Panc1 (cell line): ENCODE measurements at regions not wholly inside any gene's neighbourhood (a gene's known extent, or its start where the extent isn't known, plus 50 kb on each side); places are given as distances from the start of the nearest gene placed in this dataset.

Experiments used
- ATAC-seq: fragments of 200-7000 bp; cut with Tn5 transposase; 2 replicates; pipeline ENCODE4 v1.9.1; 2020; ENCODE audit warnings: mild to moderate bottlenecking, moderate library complexity
- BruUV-seq: library from RNA; stranded (reverse); fragments of 400-500 nt; replicated peaks from 2 replicates; lab custom pipeline; 2021; lab: Mats Ljungman, UMichigan
- CTCF ChIA-PET: fragments of 300-600 bp; sonication (Branson Sonifier 250); formaldehyde crosslinking; loops from one replicate; lab custom pipeline; 2022; ENCODE audit warnings: antibody characterized with exemption; lab: Charles Lee
- POLR2A ChIA-PET: fragments of 300-600 bp; sonication (Branson Sonifier 250); formaldehyde crosslinking; loops from one replicate; lab custom pipeline; 2022; ENCODE audit warnings: antibody characterized with exemption; lab: Charles Lee
- DNase-seq: peaks from one replicate; pipeline ENCODE4 v3.0.0-alpha.2; 2010; ENCODE audit warnings: low read depth, low spot score
- H3K27ac ChIP-seq: 2 replicates; pipeline ENCODE4 v1.5.1; 2011; ENCODE audit warnings: mild to moderate bottlenecking, low read length, inconsistent platforms
- H3K27me3 ChIP-seq: fragments of 200-500 bp; sonication (Bioruptor generic); 2 replicates; pipeline ENCODE4 v1.6.0; 2014; ENCODE audit warnings: low read length, inconsistent platforms; ENCODE audit not compliant: control insufficient read depth, insufficient read depth
- H3K36me3 ChIP-seq: fragments of 200-500 bp; sonication (Bioruptor generic); 2 replicates; pipeline ENCODE4 v1.5.1; 2014; ENCODE audit warnings: inconsistent platforms, mild to moderate bottlenecking, low read length, moderate library complexity; ENCODE audit not compliant: control insufficient read depth, insufficient read depth
- H3K4me1 ChIP-seq: 2 replicates; pipeline ENCODE4 v1.5.1; 2011; ENCODE audit warnings: inconsistent platforms, mild to moderate bottlenecking, low read length, moderate library complexity; ENCODE audit not compliant: control insufficient read depth, insufficient read depth
- H3K4me3 ChIP-seq, 2 experiments: 2 replicates each; pipeline ENCODE4 v1.5.1; 2011 to 2012; ENCODE audit warnings: low read depth in 2 of 2, low read length in 2 of 2, mild to moderate bottlenecking in 2 of 2, inconsistent platforms in 1 of 2, moderate library complexity in 1 of 2
- H3K9me3 ChIP-seq: fragments of 200-500 bp; sonication (Bioruptor generic); 2 replicates; pipeline ENCODE4 v1.5.1; 2014; ENCODE audit warnings: low read depth, mild to moderate bottlenecking, inconsistent platforms, low read length, moderate library complexity; ENCODE audit not compliant: control insufficient read depth, insufficient read depth
- POLR2AphosphoS5 ChIP-seq: IDR thresholded peaks from 2 replicates; pipeline ENCODE4 v1.6.1; 2012; ENCODE audit warnings: mild to moderate bottlenecking, low read depth, low read length, moderate library complexity
- REST ChIP-seq, 2 experiments: IDR thresholded peaks; 2 replicates each; pipeline ENCODE4 v1.6.1; 2011 to 2012; ENCODE audit warnings: low read depth in 2 of 2, control low read depth in 1 of 2, low read length in 1 of 2, mild to moderate bottlenecking in 1 of 2, moderate library complexity in 1 of 2; ENCODE audit not compliant: insufficient read depth in 1 of 2
- SIN3A ChIP-seq: IDR thresholded peaks from 2 replicates; pipeline ENCODE4 v1.6.1; 2012; ENCODE audit warnings: low read depth, mild to moderate bottlenecking, low read length, moderate library complexity, borderline replicate concordance; ENCODE audit not compliant: insufficient read depth
- TCF7L2 ChIP-seq: IDR thresholded peaks from 2 replicates; pipeline ENCODE4 v1.6.1; 2011; ENCODE audit warnings: mild to moderate bottlenecking, low read depth, low read length, inconsistent platforms
- in situ Hi-C: cut with HindIII; loops from 2 replicates; pipeline ENCODE4 v1.10.0; 2016; ENCODE audit warnings: low sequenced_read_pairs, low pct_unique_long_range_greater_than_20kb
- intact Hi-C: fragments of 100-400 bp; cut with micrococcal nuclease; formaldehyde crosslinking; loops from one replicate; pipeline ENCODE4 v1.10.0; 2022; ENCODE audit not compliant: unreplicated experiment
- TF ChIP-seq, protein P1 (sequence below): fragments of 450-650 bp; IDR thresholded peaks from 2 replicates; pipeline ENCODE4 v1.5.1; 2017; ENCODE audit warnings: mild to moderate bottlenecking

DNA sequence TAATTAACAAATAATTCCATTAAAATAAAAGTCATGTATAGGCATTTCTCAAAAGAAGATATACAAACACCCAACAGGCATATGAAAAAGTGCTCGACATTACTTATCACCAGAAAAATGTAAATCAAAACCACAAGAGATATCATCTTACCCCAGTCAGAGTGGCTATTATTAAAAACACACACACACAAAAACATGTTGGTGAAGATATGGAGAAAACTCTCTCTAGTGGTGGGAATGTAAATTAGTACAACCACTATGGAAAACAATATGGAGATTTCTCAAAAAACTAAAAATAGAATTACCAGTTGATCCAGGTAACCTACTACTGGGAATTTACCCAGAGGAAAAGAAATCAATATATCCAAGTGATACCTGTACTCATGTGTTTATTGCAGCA lies 966.3 kb upstream of the POU3F3 start:
- no peak overlapping the region for H3K4me3 ChIP-seq
- no peaks in the 10 kb centered on the region for H3K4me1 ChIP-seq
- H3K27ac ChIP-seq: no peak overlapping the region
- ATAC-seq (no peak), DNase-seq (no peak)
- no peaks in the 10 kb centered on the region for H3K9me3 ChIP-seq
- no TSS peak for BruUV-seq
- in situ Hi-C loops (no loop called here), intact Hi-C loops (loop anchor here (5.0 kb wide), 1 partner anchor 350 kb away; no protein-coding TSS in a partner anchor)
- ChIA-PET POLR2A (no interaction called here), CTCF (no interaction called here)
- TF ChIP-seq REST (IDR thresholded peaks at IDR 0.05; ENCODE audit: insufficient read depth in 1 of 2, low read depth in 2 of 2, low read length in 1 of 2) (no peak), SIN3A (no peak), TCF7L2 (no peak), POLR2AphosphoS5 (no peak)
- TF ChIP-seq, protein P1, sequence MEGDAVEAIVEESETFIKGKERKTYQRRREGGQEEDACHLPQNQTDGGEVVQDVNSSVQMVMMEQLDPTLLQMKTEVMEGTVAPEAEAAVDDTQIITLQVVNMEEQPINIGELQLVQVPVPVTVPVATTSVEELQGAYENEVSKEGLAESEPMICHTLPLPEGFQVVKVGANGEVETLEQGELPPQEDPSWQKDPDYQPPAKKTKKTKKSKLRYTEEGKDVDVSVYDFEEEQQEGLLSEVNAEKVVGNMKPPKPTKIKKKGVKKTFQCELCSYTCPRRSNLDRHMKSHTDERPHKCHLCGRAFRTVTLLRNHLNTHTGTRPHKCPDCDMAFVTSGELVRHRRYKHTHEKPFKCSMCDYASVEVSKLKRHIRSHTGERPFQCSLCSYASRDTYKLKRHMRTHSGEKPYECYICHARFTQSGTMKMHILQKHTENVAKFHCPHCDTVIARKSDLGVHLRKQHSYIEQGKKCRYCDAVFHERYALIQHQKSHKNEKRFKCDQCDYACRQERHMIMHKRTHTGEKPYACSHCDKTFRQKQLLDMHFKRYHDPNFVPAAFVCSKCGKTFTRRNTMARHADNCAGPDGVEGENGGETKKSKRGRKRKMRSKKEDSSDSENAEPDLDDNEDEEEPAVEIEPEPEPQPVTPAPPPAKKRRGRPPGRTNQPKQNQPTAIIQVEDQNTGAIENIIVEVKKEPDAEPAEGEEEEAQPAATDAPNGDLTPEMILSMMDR: no peak
- no peaks in the 10 kb centered on the region for H3K27me3 ChIP-seq
- no peaks in the 10 kb centered on the region for H3K36me3 ChIP-seq

- in situ Hi-C loops: no loop called here
- no peaks in the 10 kb centered on the region for H3K9me3 ChIP-seq
- no peak for DNase-seq
- no peak for TF ChIP-seq POLR2AphosphoS5
- no peak for TF ChIP-seq REST (IDR thresholded peaks at IDR 0.05; ENCODE audit: insufficient read depth in 1 of 2, low read depth in 2 of 2, low read length in 1 of 2)
- no peak for TF ChIP-seq TCF7L2
- TF ChIP-seq SIN3A: no peak
- TF ChIP-seq, protein P1: no peak
- H3K4me3 ChIP-seq: no peak overlapping the region
- ChIA-PET CTCF (no interaction called here), POLR2A (no interaction called here)
- H3K4me1 ChIP-seq: no peaks in the 10 kb centered on the region
- H3K27ac ChIP-seq: no peak overlapping the region
- no peak for ATAC-seq
- no TSS peak for BruUV-seq
- no peaks in the 10 kb centered on the region for H3K36me3 ChIP-seq
- intact Hi-C loops: no loop called here
- no peaks in the 10 kb centered on the region for H3K27me3 ChIP-seq
Observed at GRCh38 chr2:103896182-103896581, 957.7 kb upstream of the POU3F3 start.
